SK-N-MC (cell line): ENCODE measurements at regions not wholly inside any gene's neighbourhood (a gene's known extent, or its start where the extent isn't known, plus 50 kb on each side); places are given as distances from the start of the nearest gene placed in this dataset.

Experiments
- DNase-seq: peaks from one replicate; pipeline ENCODE4 v3.0.0-alpha.2; 2011; ENCODE audit warnings: low read depth, low spot score
- H3K27ac ChIP-seq: fragments of 200-600 bp; sonication (generic); 2 replicates; pipeline ENCODE4 v1.5.1; 2016; ENCODE audit warnings: mixed run types
- H3K36me3 ChIP-seq: fragments of 200-600 bp; sonication (generic); 2 replicates; pipeline ENCODE4 v1.6.1; 2017; ENCODE audit warnings: antibody characterized with exemption, low read length, mixed read lengths; ENCODE audit not compliant: insufficient read depth
- H3K4me3 ChIP-seq: fragments of 200-600 bp; sonication (generic); 2 replicates; pipeline ENCODE4 v1.5.1; 2016
- H3K9ac ChIP-seq: fragments of 200-600 bp; sonication (generic); 2 replicates; pipeline ENCODE4 v1.8.0; 2017; ENCODE audit warnings: mixed run types, mixed read lengths; ENCODE audit not compliant: insufficient read length
- H3K9me3 ChIP-seq: fragments of 200-600 bp; sonication (generic); 2 replicates; pipeline ENCODE4 v1.6.1; 2017; ENCODE audit warnings: low read depth, mild to moderate bottlenecking, antibody characterized with exemption, low read length, moderate library complexity, mixed read lengths
- EZH2 ChIP-seq: fragments of 200-600 bp; sonication (generic); IDR thresholded peaks from one replicate; pipeline ENCODE4 v1.6.1; 2017; ENCODE audit warnings: antibody characterized with exemption
- FOXP2 ChIP-seq: optimal IDR thresholded peaks from 2 replicates; pipeline ENCODE3; 2011; ENCODE audit warnings: mild to moderate bottlenecking, moderate library complexity; ENCODE audit not compliant: insufficient read depth; ENCODE audit errors: extremely low read length, control extremely low read depth
- POLR2AphosphoS5 ChIP-seq: IDR thresholded peaks from 2 replicates; pipeline ENCODE4 v1.6.1; 2012; ENCODE audit warnings: mild to moderate bottlenecking, low read depth, low read length, borderline replicate concordance

DNA sequence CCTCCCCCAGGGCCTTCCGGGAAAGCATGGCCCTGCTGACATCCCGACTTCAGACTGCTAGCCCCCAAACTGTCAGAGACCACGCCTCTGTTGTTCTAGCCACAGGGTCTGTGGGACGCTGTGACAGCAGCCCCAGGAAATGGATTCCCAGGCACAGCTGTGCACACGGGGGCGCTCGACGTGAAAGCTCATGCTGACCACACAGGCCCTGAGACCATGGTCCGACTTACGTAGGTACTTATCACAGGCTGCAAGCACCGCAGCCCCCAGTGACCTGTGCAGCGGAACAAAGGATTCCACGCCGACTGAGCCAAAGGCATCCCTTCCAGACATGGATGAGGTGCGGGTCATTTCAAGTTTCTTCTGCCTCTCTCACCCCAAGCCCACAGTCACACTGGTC lies 150.6 kb downstream of the CTTN start:
- H3K4me3 ChIP-seq, result no peak overlapping the region
- DNase-seq, result no peak
- no peak overlapping the region for H3K27ac ChIP-seq
- no peaks in the 10 kb centered on the region for H3K36me3 ChIP-seq
- no peaks in the 10 kb centered on the region for H3K9me3 ChIP-seq
- no peak for TF ChIP-seq EZH2
- no peak for TF ChIP-seq FOXP2
- TF ChIP-seq POLR2AphosphoS5, result no peak
- no peak overlapping the region for H3K9ac ChIP-seq

DNA sequence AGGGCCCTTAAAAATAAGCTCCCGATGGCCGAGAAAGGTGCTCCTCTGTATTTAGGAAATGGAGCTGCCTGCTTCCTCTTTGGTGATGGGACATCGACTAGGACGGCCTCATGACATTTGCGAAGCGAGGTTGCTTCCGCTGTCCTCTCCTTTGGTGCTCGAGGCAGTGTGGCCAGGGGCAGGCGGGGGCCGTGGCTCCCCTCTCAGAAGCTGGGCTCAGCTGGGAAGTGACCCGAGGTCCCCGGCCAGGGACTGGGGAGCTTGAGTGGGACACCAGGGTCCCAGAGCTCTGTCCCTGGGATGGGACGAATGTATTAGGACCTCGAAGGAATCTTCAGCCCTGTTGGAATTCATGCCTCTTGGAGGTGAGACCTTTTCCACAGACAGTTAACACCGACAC lies 151.1 kb downstream of the CTTN start:
- Histone ChIP-seq H3K9ac (no peak overlapping the region), H3K4me3 (no peak overlapping the region), H3K36me3 (no peaks in the 10 kb centered on the region), H3K9me3 (no peaks in the 10 kb centered on the region), H3K27ac (no peak overlapping the region)
- DNase-seq, result no peak
- TF ChIP-seq POLR2AphosphoS5 (no peak), EZH2 (no peak), FOXP2 (no peak)

DNA sequence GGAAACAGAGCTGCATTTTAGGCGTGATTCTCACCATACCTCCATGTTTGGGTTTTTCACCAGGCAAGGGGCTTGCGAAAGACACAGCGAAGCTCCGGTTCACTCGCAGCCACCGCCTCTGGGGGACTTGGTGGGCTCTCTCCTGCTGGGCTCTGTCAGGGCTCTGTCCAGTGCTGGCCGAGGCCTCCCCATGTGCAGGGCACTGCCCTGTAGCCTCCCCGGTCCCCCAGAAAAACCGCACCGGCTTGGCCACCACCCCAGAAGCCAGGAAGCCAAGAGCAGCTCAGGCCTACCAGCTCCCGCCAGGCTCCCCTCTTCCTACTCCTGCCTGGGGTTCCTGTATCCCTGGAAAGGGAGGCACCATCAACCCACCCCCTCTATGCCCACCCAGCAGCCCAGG lies 151.5 kb downstream of the CTTN start:
- Histone ChIP-seq H3K27ac (no peak overlapping the region), H3K9ac (no peak overlapping the region), H3K9me3 (no peaks in the 10 kb centered on the region), H3K36me3 (no peaks in the 10 kb centered on the region), H3K4me3 (no peak overlapping the region)
- TF ChIP-seq FOXP2, result no peak
- no peak for DNase-seq

DNA sequence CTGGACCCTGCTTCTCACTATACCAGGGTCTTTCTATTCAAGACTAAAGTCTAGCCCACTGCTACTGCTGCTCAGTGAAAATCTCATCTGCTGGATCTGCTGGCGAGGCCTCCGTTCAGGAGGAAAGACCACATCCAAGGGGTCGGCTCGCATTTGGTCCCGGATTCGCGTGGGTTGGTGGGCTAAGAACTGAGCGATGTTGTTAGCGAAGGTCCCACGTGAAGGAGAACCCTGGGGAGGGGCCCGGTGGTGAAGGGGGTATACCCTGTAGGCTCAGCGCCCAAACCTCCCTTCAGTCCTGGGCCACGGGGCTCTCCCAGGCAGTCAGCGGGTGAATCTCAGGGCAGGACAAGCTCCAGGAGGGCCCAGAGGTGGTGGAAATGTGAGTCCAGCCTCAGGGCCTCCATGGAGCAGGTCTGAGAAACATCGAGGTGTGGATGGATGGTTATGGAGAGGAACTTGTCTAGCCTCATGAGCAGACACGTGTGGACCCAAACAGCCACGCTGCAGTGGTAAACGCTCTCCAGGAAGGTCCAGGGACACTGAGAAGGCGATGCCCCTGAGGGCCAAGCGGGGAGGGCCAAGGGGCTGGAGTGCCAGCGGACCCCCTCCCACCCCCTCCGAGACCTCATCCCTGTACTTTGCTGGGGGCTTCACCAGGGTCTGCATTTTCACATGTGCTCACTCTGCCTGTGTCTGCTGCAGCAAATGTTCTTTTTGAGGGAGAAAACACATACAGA lies 152.3 kb downstream of the CTTN start:
- Histone ChIP-seq H3K36me3 (no peaks in the 10 kb centered on the region), H3K27ac (no peak overlapping the region), H3K9me3 (no peaks in the 10 kb centered on the region), H3K4me3 (no peak overlapping the region), H3K9ac (no peak overlapping the region)
- TF ChIP-seq FOXP2 (no peak), EZH2 (no peak), POLR2AphosphoS5 (no peak)
- no peak for DNase-seq

DNA sequence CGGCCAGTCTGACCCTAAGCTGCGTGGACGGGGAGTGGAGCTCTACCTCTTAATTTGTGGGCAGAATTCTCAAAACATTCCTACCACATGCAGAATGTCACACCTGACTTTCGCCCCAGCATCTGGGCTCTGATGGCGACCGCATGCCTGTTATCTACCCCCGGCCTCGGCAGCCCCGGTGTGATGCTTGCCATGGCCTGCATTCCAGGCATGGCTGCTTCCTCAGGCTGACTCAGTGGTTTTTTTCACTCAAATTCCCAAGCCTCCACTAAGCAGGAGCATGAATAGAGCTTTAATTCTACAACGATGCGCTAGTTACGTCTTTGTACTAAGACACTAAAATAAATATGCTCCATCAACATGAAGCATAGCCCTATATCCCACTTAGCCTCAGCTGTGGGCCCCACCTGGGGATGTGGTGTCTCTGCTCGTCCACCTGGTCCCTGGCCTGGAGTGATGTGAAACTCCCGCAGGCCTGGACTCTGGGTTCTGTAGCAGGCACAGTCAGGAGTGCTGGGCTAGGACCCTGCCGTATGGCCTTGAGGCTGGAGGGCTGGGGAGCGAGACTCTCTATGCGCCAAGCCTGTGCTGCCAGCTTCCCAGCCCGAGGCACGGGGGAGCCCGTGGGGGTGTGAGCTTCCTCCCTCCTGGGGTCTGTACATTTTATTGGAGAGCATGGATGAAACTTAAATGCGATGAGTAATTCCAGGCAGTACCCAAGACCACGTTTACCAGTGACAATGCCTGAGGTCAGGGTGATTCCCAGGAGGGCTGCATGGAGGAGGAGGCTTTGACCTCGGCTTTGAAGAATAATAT lies 153.2 kb downstream of the CTTN start:
- TF ChIP-seq EZH2 (no peak), FOXP2 (no peak), POLR2AphosphoS5 (no peak)
- no peaks in the 10 kb centered on the region for H3K9me3 ChIP-seq
- no peak overlapping the region for H3K9ac ChIP-seq
- no peak overlapping the region for H3K27ac ChIP-seq
- no peak overlapping the region for H3K4me3 ChIP-seq
- H3K36me3 ChIP-seq, result no peaks in the 10 kb centered on the region
- DNase-seq, result no peak

DNA sequence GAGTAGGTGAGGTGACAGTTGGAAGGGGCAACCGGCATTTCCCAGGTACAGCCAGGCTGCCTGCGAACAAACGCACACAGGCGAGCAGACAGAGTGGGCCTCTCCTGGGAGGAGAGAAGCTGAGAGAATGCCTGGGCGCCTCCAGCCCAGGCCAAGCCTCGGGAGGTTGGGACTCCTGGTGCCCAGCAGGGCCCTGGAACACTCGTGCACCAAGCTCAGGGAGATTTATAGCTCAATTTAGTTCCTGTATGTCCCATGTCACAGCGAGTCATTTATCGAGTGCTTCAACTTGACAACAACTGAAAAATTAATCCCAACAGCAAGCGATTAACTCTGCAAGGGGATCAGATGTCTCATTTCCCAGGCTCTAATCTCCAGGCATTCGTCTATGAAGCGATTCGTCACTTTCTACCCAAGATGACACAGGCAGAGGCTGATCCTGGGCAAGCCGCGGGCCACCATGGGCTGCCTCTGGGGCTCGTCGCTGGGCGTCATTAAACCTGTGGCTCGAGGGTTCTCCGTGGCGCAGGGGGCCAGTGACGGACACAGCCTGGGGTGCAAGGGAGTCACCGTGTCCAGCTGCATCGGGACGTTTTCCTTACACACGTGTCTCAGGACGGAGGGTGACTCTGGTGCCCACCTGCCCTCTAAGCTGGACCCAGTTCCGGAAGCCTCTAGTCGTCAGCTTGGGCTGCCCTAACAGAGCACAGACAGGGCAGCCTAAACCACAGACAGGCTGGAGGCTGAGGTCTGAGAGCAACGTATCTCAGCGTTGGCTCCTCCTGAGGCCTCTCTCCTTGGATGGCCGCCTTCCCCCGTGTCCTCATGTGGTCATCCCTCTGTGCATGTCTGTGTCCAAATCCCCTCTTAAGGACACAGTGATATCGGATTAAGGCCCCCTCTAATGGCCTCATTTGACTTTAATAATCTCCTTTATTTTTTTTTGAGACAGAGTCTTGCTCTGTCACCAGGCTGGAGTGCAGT lies 154.1 kb downstream of the CTTN start:
- H3K9me3 ChIP-seq, result no peaks in the 10 kb centered on the region
- no peak overlapping the region for H3K9ac ChIP-seq
- H3K27ac ChIP-seq, result no peak overlapping the region
- TF ChIP-seq EZH2 (no peak), FOXP2 (no peak), POLR2AphosphoS5 (no peak)
- H3K4me3 ChIP-seq, result no peak overlapping the region
- DNase-seq, result no peak
- no peaks in the 10 kb centered on the region for H3K36me3 ChIP-seq

DNA sequence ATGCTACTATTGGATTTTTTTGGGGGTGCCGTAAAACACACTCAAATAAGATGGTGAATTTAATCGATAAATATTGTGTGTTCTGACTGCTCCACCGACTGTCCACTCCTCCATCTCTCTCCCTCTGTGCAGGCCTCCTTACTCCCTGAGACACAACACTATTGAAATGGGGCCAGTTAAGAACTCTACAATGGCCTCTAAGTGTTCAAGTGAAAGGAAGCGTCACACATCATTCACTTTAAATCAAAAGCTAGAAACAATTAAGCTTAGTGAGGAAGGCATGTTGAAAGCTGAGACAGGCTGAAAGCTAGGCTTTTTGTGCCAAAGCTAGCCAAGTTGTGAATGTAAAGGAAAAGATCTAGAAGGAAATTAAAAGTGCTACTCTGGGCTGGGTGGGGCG lies 156.7 kb downstream of the CTTN start:
- no peaks in the 10 kb centered on the region for H3K36me3 ChIP-seq
- no peak overlapping the region for H3K27ac ChIP-seq
- no peak overlapping the region for H3K4me3 ChIP-seq
- no peaks in the 10 kb centered on the region for H3K9me3 ChIP-seq
- DNase-seq, result no peak
- H3K9ac ChIP-seq, result no peak overlapping the region
- TF ChIP-seq FOXP2, result no peak
- TF ChIP-seq POLR2AphosphoS5, result no peak
- no peak for TF ChIP-seq EZH2

DNA sequence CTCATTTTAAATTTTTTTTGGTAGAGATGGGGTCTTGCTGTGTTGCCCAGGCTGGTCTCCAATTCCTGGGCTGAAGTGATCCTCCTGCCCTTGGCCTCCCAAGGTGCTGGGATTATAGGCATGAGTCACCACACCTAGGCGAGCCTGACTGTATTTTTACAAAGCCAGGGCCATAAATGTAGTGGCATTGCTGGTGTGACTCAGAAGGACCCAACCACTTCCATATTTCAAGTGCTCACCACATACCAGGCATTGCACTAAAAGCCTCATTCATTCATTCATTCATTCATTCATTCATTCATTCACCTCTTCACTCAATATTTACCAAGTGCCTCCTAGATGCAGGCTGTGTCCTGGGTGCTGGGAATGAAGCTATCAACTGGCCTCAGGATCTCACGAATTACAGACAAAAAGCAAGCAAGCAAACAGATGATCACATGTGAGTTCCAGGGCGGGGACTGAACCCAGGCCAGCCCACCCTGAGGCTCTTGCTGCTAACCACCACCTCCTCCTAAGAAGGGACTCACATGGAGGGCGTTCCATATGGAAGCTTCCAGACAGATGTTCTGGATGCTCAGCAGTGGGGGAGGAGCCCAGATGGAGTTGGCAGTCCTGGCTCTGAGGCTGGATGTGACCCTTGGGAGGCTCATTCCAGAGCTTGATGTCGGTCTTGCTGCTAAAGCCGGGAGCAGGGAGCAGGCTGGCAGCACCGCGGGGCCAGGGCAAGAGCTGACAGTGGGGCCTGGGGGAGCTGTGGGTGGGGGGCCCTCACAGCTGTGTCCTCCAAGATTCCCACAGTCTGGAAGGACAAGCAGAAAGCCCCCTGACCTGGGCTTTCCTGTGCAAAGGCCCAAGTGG lies 158.8 kb downstream of the CTTN start:
- Histone ChIP-seq H3K9me3 (no peaks in the 10 kb centered on the region), H3K36me3 (no peaks in the 10 kb centered on the region), H3K4me3 (no peak overlapping the region), H3K9ac (no peak overlapping the region), H3K27ac (no peak overlapping the region)
- no peak for TF ChIP-seq POLR2AphosphoS5
- no peak for TF ChIP-seq FOXP2
- TF ChIP-seq EZH2, result no peak
- DNase-seq, result no peak
